ENCODE measurements at regions not wholly inside any gene's neighbourhood (a gene's known extent, or its start where the extent isn't known, plus 50 kb on each side); places are given as distances from the start of the nearest gene placed in this dataset.
"Not testable (repeated sequence)": the region's sequence is repeated elsewhere in the genome, so short reads cannot be mapped to it uniquely, and the experiment has no call there.

- TF ChIP-seq CTCF, POLR2A (IDR thresholded peaks at IDR 0.05): not testable (repeated sequence)
Observed at GRCh38 chr21:8377093-8377841, 2144.1 kb upstream of the TPTE start.

Data from heart left ventricle (tissue), 13 donors.